ENCODE measurements at regions not wholly inside any gene's neighbourhood (a gene's known extent, or its start where the extent isn't known, plus 50 kb on each side); places are given as distances from the start of the nearest gene placed in this dataset.
"Not testable (repeated sequence)": the region's sequence is repeated elsewhere in the genome, so short reads cannot be mapped to it uniquely, and the experiment has no call there.

DNA sequence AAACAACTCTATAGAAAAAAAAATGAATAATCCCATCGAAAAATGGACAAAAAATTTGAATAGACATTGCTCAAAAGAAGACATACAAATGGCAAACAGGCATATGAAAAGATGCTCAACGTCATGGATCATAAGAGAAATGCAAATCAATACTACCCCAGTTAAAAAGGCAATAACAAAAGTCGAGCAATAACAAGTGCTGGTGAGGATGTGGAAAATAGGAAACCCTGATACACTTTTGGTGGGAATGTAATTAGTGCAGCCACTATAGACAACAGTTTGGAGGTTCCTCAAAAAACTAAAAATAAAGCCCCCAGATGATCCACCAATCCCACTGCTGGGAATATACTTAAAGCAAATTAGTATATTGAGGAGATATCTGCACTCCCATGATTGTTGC, 701.5 kb downstream of the NUP35 start:
- no peak for DNase-seq (ENCODE audit: low spot score)
- in situ Hi-C loops (cut with MboI; ENCODE audit: low pct_unique_long_range_greater_than_20kb, low sequenced_read_pairs, unreplicated experiment), result no loop called here
- TF ChIP-seq, protein P1, sequence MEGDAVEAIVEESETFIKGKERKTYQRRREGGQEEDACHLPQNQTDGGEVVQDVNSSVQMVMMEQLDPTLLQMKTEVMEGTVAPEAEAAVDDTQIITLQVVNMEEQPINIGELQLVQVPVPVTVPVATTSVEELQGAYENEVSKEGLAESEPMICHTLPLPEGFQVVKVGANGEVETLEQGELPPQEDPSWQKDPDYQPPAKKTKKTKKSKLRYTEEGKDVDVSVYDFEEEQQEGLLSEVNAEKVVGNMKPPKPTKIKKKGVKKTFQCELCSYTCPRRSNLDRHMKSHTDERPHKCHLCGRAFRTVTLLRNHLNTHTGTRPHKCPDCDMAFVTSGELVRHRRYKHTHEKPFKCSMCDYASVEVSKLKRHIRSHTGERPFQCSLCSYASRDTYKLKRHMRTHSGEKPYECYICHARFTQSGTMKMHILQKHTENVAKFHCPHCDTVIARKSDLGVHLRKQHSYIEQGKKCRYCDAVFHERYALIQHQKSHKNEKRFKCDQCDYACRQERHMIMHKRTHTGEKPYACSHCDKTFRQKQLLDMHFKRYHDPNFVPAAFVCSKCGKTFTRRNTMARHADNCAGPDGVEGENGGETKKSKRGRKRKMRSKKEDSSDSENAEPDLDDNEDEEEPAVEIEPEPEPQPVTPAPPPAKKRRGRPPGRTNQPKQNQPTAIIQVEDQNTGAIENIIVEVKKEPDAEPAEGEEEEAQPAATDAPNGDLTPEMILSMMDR (IDR thresholded peaks at IDR 0.05; ENCODE audit: extremely low read depth, insufficient read depth, missing control alignments), result no peak

GRCh38 chr2:183829931-183830330, 705.7 kb downstream of the NUP35 start:
- no peak for DNase-seq (ENCODE audit: low spot score)
- TF ChIP-seq, protein P1 (IDR thresholded peaks at IDR 0.05; ENCODE audit: extremely low read depth, insufficient read depth, missing control alignments), result no peak
- in situ Hi-C loops (cut with MboI; ENCODE audit: low pct_unique_long_range_greater_than_20kb, low sequenced_read_pairs, unreplicated experiment), result no loop called here

DNA sequence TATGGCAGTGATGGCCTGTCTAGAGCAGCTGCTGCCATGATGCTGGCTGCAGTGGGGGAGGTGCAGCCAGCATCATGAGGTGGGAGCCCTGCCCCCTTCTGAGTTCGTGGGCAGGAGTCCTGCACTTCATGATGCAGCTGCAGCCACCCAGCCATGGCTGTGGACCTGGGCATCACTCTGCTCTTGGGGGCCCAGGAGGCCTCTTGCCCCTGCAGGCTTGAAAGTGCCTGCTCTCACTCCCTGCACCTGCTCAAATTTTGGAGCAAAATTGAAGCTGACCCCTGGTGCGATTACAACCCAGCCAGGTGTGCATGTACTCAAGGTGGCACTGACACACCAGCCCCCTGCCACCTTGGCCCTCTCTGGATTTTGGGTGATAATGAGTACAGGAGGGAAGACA, 712.9 kb downstream of the NUP35 start:
- TF ChIP-seq, protein P1 (IDR thresholded peaks at IDR 0.05; ENCODE audit: extremely low read depth, insufficient read depth, missing control alignments), result no peak
- no peak for DNase-seq (ENCODE audit: low spot score)
- in situ Hi-C loops (cut with MboI; ENCODE audit: low pct_unique_long_range_greater_than_20kb, low sequenced_read_pairs, unreplicated experiment), result no loop called here

- in situ Hi-C loops (cut with MboI; ENCODE audit: low pct_unique_long_range_greater_than_20kb, low sequenced_read_pairs, unreplicated experiment), result no loop called here
- TF ChIP-seq, protein P1 (IDR thresholded peaks at IDR 0.05; ENCODE audit: extremely low read depth, insufficient read depth, missing control alignments), result no peak
- no peak for DNase-seq (ENCODE audit: low spot score)
Observed at GRCh38 chr2:183838295-183838694, 714.1 kb downstream of the NUP35 start.

- DNase-seq (ENCODE audit: low spot score), result no peak
- TF ChIP-seq, protein P1 (IDR thresholded peaks at IDR 0.05; ENCODE audit: extremely low read depth, insufficient read depth, missing control alignments), result no peak
- in situ Hi-C loops (cut with MboI; ENCODE audit: low pct_unique_long_range_greater_than_20kb, low sequenced_read_pairs, unreplicated experiment), result no loop called here
Observed at GRCh38 chr2:183840061-183840584, 715.9 kb downstream of the NUP35 start.

DNA sequence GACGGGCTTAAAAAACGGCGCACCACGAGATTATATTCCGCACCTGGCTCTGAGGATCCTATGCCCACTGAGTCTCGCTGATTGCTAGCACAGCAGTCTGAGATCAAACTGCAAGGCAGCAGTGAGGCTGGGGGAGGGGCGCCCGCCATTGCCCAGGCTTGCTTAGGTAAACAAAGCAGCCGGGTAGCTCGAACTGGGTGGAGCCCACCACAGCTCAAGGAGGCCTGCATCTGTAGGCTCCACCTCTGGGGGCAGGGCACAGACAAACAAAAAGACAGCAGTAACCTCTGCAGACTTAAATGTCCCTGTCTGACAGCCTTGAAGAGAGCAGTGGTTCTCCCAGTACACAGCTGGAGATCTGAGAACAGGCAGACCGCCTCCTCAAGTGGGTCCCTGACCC, 725.6 kb downstream of the NUP35 start:
- DNase-seq (ENCODE audit: low spot score); in situ Hi-C loops (cut with MboI; ENCODE audit: low pct_unique_long_range_greater_than_20kb, low sequenced_read_pairs, unreplicated experiment): not testable (repeated sequence)

DNA sequence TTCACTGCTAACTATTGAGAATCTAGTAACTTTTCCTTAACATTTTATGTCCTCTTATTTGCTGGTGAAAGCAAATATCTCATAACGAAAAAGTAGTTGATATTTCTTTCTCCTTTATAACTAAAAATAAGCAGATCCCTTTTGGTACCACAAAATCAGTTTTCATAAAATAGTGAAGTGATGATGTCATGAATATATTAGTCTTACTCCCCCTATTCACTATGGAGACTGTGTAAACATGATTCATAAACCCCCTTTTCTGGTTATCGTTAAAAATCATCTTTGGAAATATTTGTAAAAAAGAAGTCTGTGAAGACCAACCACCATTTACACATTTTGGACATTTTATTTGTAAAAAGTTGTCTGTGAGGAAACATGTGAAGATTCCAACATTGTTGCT, 734.9 kb downstream of the NUP35 start:
- TF ChIP-seq, protein P1 (IDR thresholded peaks at IDR 0.05; ENCODE audit: extremely low read depth, insufficient read depth, missing control alignments), result no peak
- no peak for DNase-seq (ENCODE audit: low spot score)
- in situ Hi-C loops (cut with MboI; ENCODE audit: low pct_unique_long_range_greater_than_20kb, low sequenced_read_pairs, unreplicated experiment), result no loop called here
